H9 (cell line): ENCODE measurements at regions not wholly inside any gene's neighbourhood (a gene's known extent, or its start where the extent isn't known, plus 50 kb on each side); places are given as distances from the start of the nearest gene placed in this dataset.

Experiments used
- DNase-seq: peaks from one replicate; pipeline ENCODE4 v3.0.0-alpha.2; 2017
- H2AFZ ChIP-seq: one replicate; pipeline ENCODE4 v1.6.1; 2013; ENCODE audit warnings: mild to moderate bottlenecking, low read length, control low read depth, moderate library complexity
- H2AK5ac ChIP-seq: 2 replicates; pipeline ENCODE4 v1.6.1; 2013; ENCODE audit warnings: low read length, control low read depth, mixed read lengths; ENCODE audit not compliant: insufficient read length
- H2BK120ac ChIP-seq: one replicate; pipeline ENCODE4 v1.6.1; 2013; ENCODE audit warnings: low read depth, mild to moderate bottlenecking, low read length, control low read depth, inconsistent platforms; ENCODE audit not compliant: poor library complexity, severe bottlenecking
- H2BK12ac ChIP-seq: 2 replicates; pipeline ENCODE4 v1.6.1; 2013; ENCODE audit warnings: low read length, control low read depth, mixed read lengths, low read depth; ENCODE audit not compliant: insufficient read length
- H2BK15ac ChIP-seq: 2 replicates; pipeline ENCODE4 v1.6.1; 2013; ENCODE audit warnings: low read depth, low read length, control low read depth
- H2BK20ac ChIP-seq: one replicate; pipeline ENCODE4 v1.6.1; 2013; ENCODE audit warnings: low read depth, mild to moderate bottlenecking, low read length, control low read depth, inconsistent platforms; ENCODE audit not compliant: poor library complexity, severe bottlenecking
- H2BK5ac ChIP-seq: 2 replicates; pipeline ENCODE4 v1.6.1; 2013; ENCODE audit warnings: low read length, control low read depth, mixed read lengths; ENCODE audit not compliant: insufficient read length
- H3K14ac ChIP-seq: 2 replicates; pipeline ENCODE4 v1.6.1; 2013; ENCODE audit warnings: low read length, control low read depth; ENCODE audit not compliant: insufficient read depth
- H3K18ac ChIP-seq: 2 replicates; pipeline ENCODE4 v1.6.1; 2013; ENCODE audit warnings: low read depth, mild to moderate bottlenecking, mixed read lengths, low read length, control low read depth; ENCODE audit not compliant: insufficient read length
- H3K23ac ChIP-seq: 2 replicates; pipeline ENCODE4 v1.6.1; 2013; ENCODE audit warnings: low read length, control low read depth, mixed read lengths, low read depth; ENCODE audit not compliant: insufficient read length
- H3K23me2 ChIP-seq: 2 replicates; pipeline ENCODE4 v1.6.1; 2013; ENCODE audit warnings: low read depth, mild to moderate bottlenecking, mixed read lengths, low read length, control low read depth; ENCODE audit not compliant: insufficient read length, poor library complexity, severe bottlenecking
- H3K27ac ChIP-seq: 2 replicates; pipeline ENCODE4 v1.5.1; 2013; ENCODE audit warnings: low read length, control low read depth, mixed read lengths, low read depth; ENCODE audit not compliant: insufficient read length
- H3K27me3 ChIP-seq: 2 replicates; pipeline ENCODE4 v1.6.1; 2013; ENCODE audit warnings: low read length, control low read depth, inconsistent platforms; ENCODE audit not compliant: insufficient read depth
- H3K4ac ChIP-seq: 2 replicates; pipeline ENCODE4 v1.6.1; 2013; ENCODE audit warnings: low read depth, mild to moderate bottlenecking, control low read depth, inconsistent platforms, low read length, moderate library complexity
- H3K4me1 ChIP-seq: 2 replicates; pipeline ENCODE4 v1.6.1; 2013; ENCODE audit warnings: low read length, control low read depth, inconsistent platforms; ENCODE audit not compliant: insufficient read depth
- H3K4me2 ChIP-seq: 2 replicates; pipeline ENCODE4 v1.6.1; 2013; ENCODE audit warnings: low read length, control low read depth, mixed read lengths; ENCODE audit not compliant: insufficient read length, insufficient read depth
- H3K56ac ChIP-seq: 2 replicates; pipeline ENCODE4 v1.6.1; 2013; ENCODE audit warnings: low read depth, mild to moderate bottlenecking, mixed read lengths, low read length, control low read depth; ENCODE audit not compliant: insufficient read length
- H3K79me1 ChIP-seq: 2 replicates; pipeline ENCODE4 v1.6.1; 2013; ENCODE audit warnings: low read depth, mild to moderate bottlenecking, moderate library complexity, low read length, control low read depth, inconsistent platforms; ENCODE audit not compliant: insufficient read depth, poor library complexity, severe bottlenecking
- H3K79me2 ChIP-seq: 2 replicates; pipeline ENCODE4 v1.6.1; 2013; ENCODE audit warnings: low read length, control low read depth, inconsistent platforms; ENCODE audit not compliant: insufficient read depth
- H3K9ac ChIP-seq: 2 replicates; pipeline ENCODE4 v1.6.1; 2013; ENCODE audit warnings: low read length, control low read depth, mixed read lengths; ENCODE audit not compliant: insufficient read length; ENCODE audit errors: extremely low read depth
- H3K9me3 ChIP-seq: one replicate; pipeline ENCODE4 v1.6.1; 2013; ENCODE audit warnings: low read depth, low read length, inconsistent platforms; ENCODE audit not compliant: control insufficient read depth
- H3T11ph ChIP-seq: one replicate; pipeline ENCODE4 v1.6.1; 2013; ENCODE audit warnings: mild to moderate bottlenecking, low read length, control low read depth, inconsistent platforms
- H4K20me1 ChIP-seq: one replicate; pipeline ENCODE4 v1.6.1; 2013; ENCODE audit not compliant: control insufficient read depth, insufficient read length, insufficient read depth
- H4K5ac ChIP-seq: 2 replicates; pipeline ENCODE4 v1.6.1; 2013; ENCODE audit warnings: low read depth, mild to moderate bottlenecking, mixed read lengths, low read length, control low read depth; ENCODE audit not compliant: insufficient read length
- H4K8ac ChIP-seq: replicated peaks from 2 replicates; pipeline ENCODE4 v1.6.1; 2013; ENCODE audit warnings: low read length, control low read depth, mixed read lengths, low read depth; ENCODE audit not compliant: insufficient read length
- H4K91ac ChIP-seq: 2 replicates; pipeline ENCODE4 v1.6.1; 2013; ENCODE audit warnings: low read depth, mild to moderate bottlenecking, moderate library complexity, mixed read lengths, low read length, control low read depth; ENCODE audit not compliant: insufficient read length
- H3K27ac Mint-ChIP-seq, 3 experiments: 2 replicates in 2 of 3; 3 replicates in 1 of 3; pipeline ENCODE4 v1.8.0; 2020 to 2021; ENCODE audit warnings: mixed read lengths in 3 of 3, mild to moderate bottlenecking in 1 of 3, moderate library complexity in 1 of 3
- H3K27me3 Mint-ChIP-seq: 2 replicates; pipeline ENCODE4 v1.8.0; 2021; ENCODE audit warnings: low read depth, mild to moderate bottlenecking, moderate library complexity, mixed read lengths
- H3K36me3 Mint-ChIP-seq, 3 experiments: 2 replicates in 2 of 3; 3 replicates in 1 of 3; pipeline ENCODE4 v1.8.0; 2020 to 2021; ENCODE audit warnings: low read depth in 3 of 3, mixed read lengths in 3 of 3; ENCODE audit not compliant: insufficient read depth in 1 of 3
- H3K4me1 Mint-ChIP-seq, 2 experiments: 2 replicates each; pipeline ENCODE4 v1.8.0; 2020; ENCODE audit warnings: mixed read lengths in 2 of 2
- H3K4me3 Mint-ChIP-seq, 2 experiments: 2 replicates in 1 of 2; 3 replicates in 1 of 2; pipeline ENCODE4 v1.8.0; 2020 to 2021; ENCODE audit warnings: mild to moderate bottlenecking in 2 of 2, mixed read lengths in 2 of 2, moderate library complexity in 1 of 2
- H3K9me3 Mint-ChIP-seq, 2 experiments: 2 replicates in 1 of 2; 3 replicates in 1 of 2; pipeline ENCODE4 v1.8.0; 2020; ENCODE audit warnings: mild to moderate bottlenecking in 2 of 2, mixed read lengths in 2 of 2, moderate library complexity in 1 of 2
- CTCF ChIP-seq: fragments of 200-600 bp; sonication (generic); conservative IDR thresholded peaks from 3 replicates; pipeline ENCODE4 v1.8.0; 2021; ENCODE audit warnings: antibody characterized with exemption, mild to moderate bottlenecking
- WGBS: extraction: QIAGEN DNeasy Blood & Tissue Kit; methylation state at CpG from one replicate; pipeline ENCODE4 v1.1.7; 2013; ENCODE audit warnings: missing lambda C conversion rate, low lambda C conversion rate, mixed read lengths; ENCODE audit not compliant: insufficient read length; ENCODE audit errors: extremely low coverage; 5-methylcytosine and 5-hydroxymethylcytosine counted together

- H3K9me3 ChIP-seq, result peaks cover 41% of the 10 kb centered on the region
- no peaks in the 10 kb centered on the region for H3K27me3 ChIP-seq
- no peak overlapping the region for H3K18ac ChIP-seq
- H3K4me2 ChIP-seq, result no peak overlapping the region
- H2BK12ac ChIP-seq, result no peak overlapping the region
- TF ChIP-seq CTCF, result peak; percentile 93
- H3K4me1 ChIP-seq, result no peaks in the 10 kb centered on the region
- H3K79me2 ChIP-seq, result no peaks in the 10 kb centered on the region
- no peak overlapping the region for H3T11ph ChIP-seq
- no peaks in the 10 kb centered on the region for H3K79me1 ChIP-seq
- Mint-ChIP-seq H3K36me3 (no peaks in the 10 kb centered on the region; a peak in 3 of 7 replicates), H3K9me3 (peaks cover 69 to 79% of the 10 kb centered on the region in 2 experiments), H3K27ac (no peak overlapping the region), H3K4me1 (peaks cover 3 to 7% of the 10 kb centered on the region in 2 experiments; a peak in 2 of 4 replicates), H3K27me3 (peaks cover 10% of the 10 kb centered on the region), H3K4me3 (no peak overlapping the region)
- no CpG with 5 or more reads among the region's 3 CpGs for WGBS
- no peak overlapping the region for H3K23ac ChIP-seq
- H4K5ac ChIP-seq, result no peak overlapping the region
- no peak overlapping the region for H3K56ac ChIP-seq
- H2BK15ac ChIP-seq, result no peak overlapping the region; the same call in 1 of the 2 replicates
- H4K20me1 ChIP-seq, result no peaks in the 10 kb centered on the region
- H2AK5ac ChIP-seq, result no peak overlapping the region
- H3K23me2 ChIP-seq, result no peaks in the 10 kb centered on the region
- H2BK120ac ChIP-seq, result no peak overlapping the region
- DNase-seq, result peak; percentile 90
- H3K4ac ChIP-seq, result no peak overlapping the region
- H4K91ac ChIP-seq, result no peak overlapping the region
- peak overlapping the region; percentile 40 for H2AFZ ChIP-seq
- no peak overlapping the region for H3K14ac ChIP-seq
- no peak overlapping the region for H4K8ac ChIP-seq
- H2BK20ac ChIP-seq, result no peak overlapping the region
- no peak overlapping the region for H3K9ac ChIP-seq
- H3K27ac ChIP-seq, result no peak overlapping the region
- H2BK5ac ChIP-seq, result no peak overlapping the region
These were observed 60.9 kb upstream of the LAS1L start for GRCh38 chrX:65595460-65595876.
